Stomach (tissue), 4 donors: ENCODE measurements at regions not wholly inside any gene's neighbourhood (a gene's known extent, or its start where the extent isn't known, plus 50 kb on each side); places are given as distances from the start of the nearest gene placed in this dataset.

Experiments used
- EP300 ChIP-seq: sonication (generic); formaldehyde crosslinking; IDR thresholded peaks from one replicate; pipeline ENCODE4 v1.6.1; 2017; ENCODE audit warnings: antibody characterized with exemption
- POLR2AphosphoS5 ChIP-seq, 3 donors: sonication (generic); formaldehyde crosslinking; IDR thresholded peaks; one replicate each; pipeline ENCODE4 v1.6.1; 2016; ENCODE audit warnings: antibody characterized with exemption in 3 of 3

GRCh38 chr4:62510228-62510627 lies 1310.1 kb downstream of the ADGRL3 start:
- TF ChIP-seq POLR2AphosphoS5 (IDR thresholded peaks at IDR 0.05) (no peak), EP300 (no peak)
